Panc1 (cell line): ENCODE measurements at regions not wholly inside any gene's neighbourhood (a gene's known extent, or its start where the extent isn't known, plus 50 kb on each side); places are given as distances from the start of the nearest gene placed in this dataset.

ENCODE experiments used
- ATAC-seq: fragments of 200-7000 bp; cut with Tn5 transposase; 2 replicates; pipeline ENCODE4 v1.9.1; 2020; ENCODE audit warnings: mild to moderate bottlenecking, moderate library complexity
- BruUV-seq: library from RNA; stranded (reverse); fragments of 400-500 nt; replicated peaks from 2 replicates; lab custom pipeline; 2021; lab: Mats Ljungman, UMichigan
- CTCF ChIA-PET: fragments of 300-600 bp; sonication (Branson Sonifier 250); formaldehyde crosslinking; loops from one replicate; lab custom pipeline; 2022; ENCODE audit warnings: antibody characterized with exemption; lab: Charles Lee
- POLR2A ChIA-PET: fragments of 300-600 bp; sonication (Branson Sonifier 250); formaldehyde crosslinking; loops from one replicate; lab custom pipeline; 2022; ENCODE audit warnings: antibody characterized with exemption; lab: Charles Lee
- DNase-seq: peaks from one replicate; pipeline ENCODE4 v3.0.0-alpha.2; 2010; ENCODE audit warnings: low read depth, low spot score
- H3K27ac ChIP-seq: 2 replicates; pipeline ENCODE4 v1.5.1; 2011; ENCODE audit warnings: mild to moderate bottlenecking, low read length, inconsistent platforms
- H3K27me3 ChIP-seq: fragments of 200-500 bp; sonication (Bioruptor generic); 2 replicates; pipeline ENCODE4 v1.6.0; 2014; ENCODE audit warnings: low read length, inconsistent platforms; ENCODE audit not compliant: control insufficient read depth, insufficient read depth
- H3K36me3 ChIP-seq: fragments of 200-500 bp; sonication (Bioruptor generic); 2 replicates; pipeline ENCODE4 v1.5.1; 2014; ENCODE audit warnings: inconsistent platforms, mild to moderate bottlenecking, low read length, moderate library complexity; ENCODE audit not compliant: control insufficient read depth, insufficient read depth
- H3K4me1 ChIP-seq: 2 replicates; pipeline ENCODE4 v1.5.1; 2011; ENCODE audit warnings: inconsistent platforms, mild to moderate bottlenecking, low read length, moderate library complexity; ENCODE audit not compliant: control insufficient read depth, insufficient read depth
- H3K4me3 ChIP-seq, 2 experiments: 2 replicates each; pipeline ENCODE4 v1.5.1; 2011 to 2012; ENCODE audit warnings: low read depth in 2 of 2, low read length in 2 of 2, mild to moderate bottlenecking in 2 of 2, inconsistent platforms in 1 of 2, moderate library complexity in 1 of 2
- H3K9me3 ChIP-seq: fragments of 200-500 bp; sonication (Bioruptor generic); 2 replicates; pipeline ENCODE4 v1.5.1; 2014; ENCODE audit warnings: low read depth, mild to moderate bottlenecking, inconsistent platforms, low read length, moderate library complexity; ENCODE audit not compliant: control insufficient read depth, insufficient read depth
- CTCF ChIP-seq: fragments of 450-650 bp; IDR thresholded peaks from 2 replicates; pipeline ENCODE4 v1.5.1; 2017; ENCODE audit warnings: mild to moderate bottlenecking
- POLR2AphosphoS5 ChIP-seq: IDR thresholded peaks from 2 replicates; pipeline ENCODE4 v1.6.1; 2012; ENCODE audit warnings: mild to moderate bottlenecking, low read depth, low read length, moderate library complexity
- REST ChIP-seq, 2 experiments: IDR thresholded peaks; 2 replicates each; pipeline ENCODE4 v1.6.1; 2011 to 2012; ENCODE audit warnings: low read depth in 2 of 2, control low read depth in 1 of 2, low read length in 1 of 2, mild to moderate bottlenecking in 1 of 2, moderate library complexity in 1 of 2; ENCODE audit not compliant: insufficient read depth in 1 of 2
- SIN3A ChIP-seq: IDR thresholded peaks from 2 replicates; pipeline ENCODE4 v1.6.1; 2012; ENCODE audit warnings: low read depth, mild to moderate bottlenecking, low read length, moderate library complexity, borderline replicate concordance; ENCODE audit not compliant: insufficient read depth
- TCF7L2 ChIP-seq: IDR thresholded peaks from 2 replicates; pipeline ENCODE4 v1.6.1; 2011; ENCODE audit warnings: mild to moderate bottlenecking, low read depth, low read length, inconsistent platforms
- in situ Hi-C: cut with HindIII; loops from 2 replicates; pipeline ENCODE4 v1.10.0; 2016; ENCODE audit warnings: low sequenced_read_pairs, low pct_unique_long_range_greater_than_20kb
- intact Hi-C: fragments of 100-400 bp; cut with micrococcal nuclease; formaldehyde crosslinking; loops from one replicate; pipeline ENCODE4 v1.10.0; 2022; ENCODE audit not compliant: unreplicated experiment

GRCh38 chr1:188117436-188117835, 1288.7 kb downstream of the PLA2G4A start:
- ATAC-seq (no peak), DNase-seq (no peak)
- no peaks in the 10 kb centered on the region for H3K9me3 ChIP-seq
- no peaks in the 10 kb centered on the region for H3K36me3 ChIP-seq
- no peak overlapping the region for H3K27ac ChIP-seq
- CTCF ChIA-PET, result no interaction called here
- no TSS peak for BruUV-seq
- H3K4me1 ChIP-seq, result no peaks in the 10 kb centered on the region
- no peak overlapping the region for H3K4me3 ChIP-seq
- POLR2A ChIA-PET, result no interaction called here
- TF ChIP-seq TCF7L2, result no peak
- no peak for TF ChIP-seq CTCF
- no peak for TF ChIP-seq SIN3A
- no peak for TF ChIP-seq POLR2AphosphoS5
- no peak for TF ChIP-seq REST (IDR thresholded peaks at IDR 0.05; ENCODE audit: insufficient read depth in 1 of 2, low read depth in 2 of 2, low read length in 1 of 2)
- intact Hi-C loops, result no loop called here
- in situ Hi-C loops, result no loop called here
- H3K27me3 ChIP-seq, result no peaks in the 10 kb centered on the region

- H3K27me3 ChIP-seq, result no peaks in the 10 kb centered on the region
- in situ Hi-C loops, result no loop called here
- no peaks in the 10 kb centered on the region for H3K4me1 ChIP-seq
- ChIA-PET POLR2A (no interaction called here), CTCF (no interaction called here)
- BruUV-seq, result no TSS peak
- no peaks in the 10 kb centered on the region for H3K9me3 ChIP-seq
- H3K4me3 ChIP-seq, result no peak overlapping the region
- TF ChIP-seq TCF7L2, result no peak
- TF ChIP-seq REST (IDR thresholded peaks at IDR 0.05; ENCODE audit: insufficient read depth in 1 of 2, low read depth in 2 of 2, low read length in 1 of 2), result no peak
- ATAC-seq, result no peak
- H3K27ac ChIP-seq, result no peak overlapping the region
- no peak for DNase-seq
- intact Hi-C loops, result no loop called here
- no peaks in the 10 kb centered on the region for H3K36me3 ChIP-seq
Measured at GRCh38 chr1:188122646-188123045, 1293.9 kb downstream of the PLA2G4A start.
